GM21381 (cell line): ENCODE measurements at regions not wholly inside any gene's neighbourhood (a gene's known extent, or its start where the extent isn't known, plus 50 kb on each side); places are given as distances from the start of the nearest gene placed in this dataset.
"Not testable (repeated sequence)": the region's sequence is repeated elsewhere in the genome, so short reads cannot be mapped to it uniquely, and the experiment has no call there.

Experiments used
- ATAC-seq: cut with Tn5 transposase; IDR thresholded peaks from one replicate; pipeline ENCODE4 v1.9.1; 2021; ENCODE audit warnings: mild to moderate bottlenecking, moderate library complexity; ENCODE audit not compliant: unreplicated experiment

- no peak for ATAC-seq
Measured at GRCh38 chr3:36063992-36064391, 316.3 kb upstream of the STAC start.

- no peak for ATAC-seq
Measured at GRCh38 chr3:36065321-36065720, 315.0 kb upstream of the STAC start.

GRCh38 chr3:36075491-36075890, 304.8 kb upstream of the STAC start:
- ATAC-seq, result no peak

DNA sequence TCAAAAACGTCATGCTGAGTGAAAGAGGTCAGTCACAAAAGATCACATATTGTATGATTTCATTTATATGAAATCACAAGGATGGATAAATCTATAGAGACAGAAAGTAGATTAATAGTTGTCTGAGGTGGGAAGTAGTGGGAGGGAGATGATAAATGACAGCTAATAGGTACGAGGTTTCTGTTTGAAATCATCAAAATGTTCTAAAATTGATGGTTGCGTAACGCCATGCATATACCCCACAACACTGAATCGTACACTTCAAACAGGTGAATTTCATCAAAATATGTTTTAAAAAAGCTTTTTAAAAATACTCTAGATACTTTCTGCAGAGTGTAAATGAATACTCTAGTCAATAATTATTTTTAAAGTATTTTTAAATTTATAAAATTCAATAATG, 303.0 kb upstream of the STAC start:
- ATAC-seq, result no peak

DNA sequence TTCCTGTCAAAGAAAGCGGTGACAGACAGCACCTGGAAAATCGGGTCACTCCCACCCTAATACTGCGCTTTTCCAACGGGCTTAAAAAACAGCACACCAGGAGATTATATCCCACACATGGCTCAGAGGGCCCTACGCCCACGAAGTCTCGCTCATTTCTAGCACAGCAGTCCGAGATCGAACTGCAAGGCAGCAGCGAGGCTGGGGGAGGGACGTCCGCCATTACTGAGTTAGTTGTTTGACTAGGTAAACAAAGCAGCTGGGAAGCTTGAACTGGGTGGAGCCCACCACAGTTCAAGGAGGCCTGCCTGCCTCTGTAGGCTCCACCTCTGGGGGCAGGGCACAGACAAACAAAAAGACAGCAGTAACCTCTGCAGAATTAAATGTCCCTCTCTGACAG, 297.3 kb upstream of the STAC start:
- ATAC-seq, result not testable (repeated sequence)

DNA sequence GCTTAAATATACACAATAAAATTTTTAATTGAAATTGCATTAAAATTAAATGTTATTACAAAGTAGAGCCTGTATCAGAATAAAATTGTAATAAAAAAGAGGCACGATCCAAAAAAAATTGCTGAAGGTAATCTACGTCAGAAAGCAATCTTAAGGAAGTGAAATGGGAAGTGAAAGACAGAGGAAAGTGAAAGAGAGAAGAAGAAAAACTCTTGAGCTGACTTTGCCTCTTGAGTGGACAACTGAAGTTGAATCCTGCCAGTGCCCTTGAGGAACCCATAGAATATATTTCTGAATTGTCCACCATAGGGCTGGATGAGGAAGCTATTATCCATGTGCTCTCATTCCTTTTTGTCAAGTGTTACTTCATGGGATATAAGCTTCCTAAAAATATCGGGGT, 285.1 kb upstream of the STAC start:
- ATAC-seq, result no peak

DNA sequence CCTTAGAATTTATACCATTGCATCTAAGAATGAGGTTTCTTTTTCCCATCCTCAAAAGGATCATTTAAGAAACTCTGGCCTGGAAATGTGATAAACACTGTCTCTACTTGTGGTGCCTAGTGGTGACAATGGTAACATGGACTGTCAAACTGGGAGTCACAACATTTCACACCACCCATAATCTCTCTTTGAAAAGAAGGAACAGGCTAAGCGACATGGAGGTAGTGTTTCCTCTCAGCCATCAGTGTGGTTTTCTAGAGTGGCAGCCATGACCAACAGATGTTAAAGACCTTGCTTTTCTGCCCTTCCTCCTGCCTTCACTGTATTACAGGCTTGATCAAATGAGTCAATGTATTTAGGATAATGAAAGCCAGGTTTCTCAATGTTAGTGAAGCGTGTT, 283.1 kb upstream of the STAC start:
- ATAC-seq, result no peak

GRCh38 chr3:36114353-36114752, 266.0 kb upstream of the STAC start:
- ATAC-seq, result no peak

- ATAC-seq, result no peak
Measured at GRCh38 chr3:36124118-36124796, 256.0 kb upstream of the STAC start.

DNA sequence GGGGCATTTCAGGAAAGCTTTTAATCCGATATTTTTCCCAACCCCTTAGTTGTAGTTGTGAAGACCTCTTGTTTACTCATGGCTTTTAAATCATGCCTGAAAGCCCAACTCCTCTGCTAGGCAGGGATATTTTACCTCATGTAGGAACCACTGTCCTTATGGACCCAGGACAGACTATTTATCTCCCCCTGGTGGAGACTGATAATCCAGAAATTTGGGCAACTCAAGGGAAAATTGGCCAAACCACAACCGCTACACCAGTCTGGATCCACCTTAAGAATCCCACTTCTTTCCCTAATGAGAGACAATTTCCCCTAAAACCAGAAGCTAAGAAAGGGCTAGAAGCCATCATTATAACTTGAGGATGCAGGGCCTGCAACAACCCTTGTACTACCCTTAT, 248.1 kb upstream of the STAC start:
- no peak for ATAC-seq

- no peak for ATAC-seq
Measured at GRCh38 chr3:36135863-36136262, 244.4 kb upstream of the STAC start.

DNA sequence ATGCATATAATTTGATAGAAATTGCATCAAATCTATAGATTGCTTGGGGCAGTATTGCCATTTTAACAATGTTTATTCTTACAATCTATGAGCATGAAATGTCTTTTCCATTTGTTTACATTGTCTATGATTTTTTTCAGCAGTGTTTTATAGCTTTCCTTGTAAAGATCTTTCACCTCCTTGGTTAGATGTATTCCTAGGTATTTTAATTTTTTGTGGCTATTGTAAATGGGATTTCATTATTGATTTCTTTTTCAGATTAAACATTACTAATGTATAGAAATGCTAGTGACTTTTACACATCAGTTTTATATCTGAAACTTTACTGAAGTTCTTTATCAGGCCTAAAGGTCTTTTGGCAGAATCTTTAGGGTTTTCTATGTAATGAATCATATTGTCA, 237.6 kb upstream of the STAC start:
- no peak for ATAC-seq

DNA sequence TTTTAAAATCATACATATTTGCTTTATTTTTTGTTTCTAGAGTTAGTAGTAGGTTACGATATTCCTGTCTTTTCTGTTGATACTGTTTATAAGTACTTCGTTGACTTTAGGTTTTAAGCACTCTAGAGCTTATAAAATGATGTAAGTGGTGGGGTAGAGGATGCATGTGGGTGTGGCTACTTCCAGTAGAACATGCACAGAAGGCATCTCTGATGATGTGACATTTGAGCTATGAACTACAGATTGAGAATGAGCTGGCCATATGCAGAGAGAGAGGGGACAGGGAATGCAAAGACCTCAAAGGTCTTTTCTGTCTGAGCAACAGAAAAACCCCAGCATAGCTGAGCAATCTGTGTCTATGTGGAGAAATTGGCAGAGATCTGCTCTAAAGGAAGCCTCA, 233.9 kb upstream of the STAC start:
- ATAC-seq, result no peak

GRCh38 chr3:36147934-36148558, 232.3 kb upstream of the STAC start:
- no peak for ATAC-seq

DNA sequence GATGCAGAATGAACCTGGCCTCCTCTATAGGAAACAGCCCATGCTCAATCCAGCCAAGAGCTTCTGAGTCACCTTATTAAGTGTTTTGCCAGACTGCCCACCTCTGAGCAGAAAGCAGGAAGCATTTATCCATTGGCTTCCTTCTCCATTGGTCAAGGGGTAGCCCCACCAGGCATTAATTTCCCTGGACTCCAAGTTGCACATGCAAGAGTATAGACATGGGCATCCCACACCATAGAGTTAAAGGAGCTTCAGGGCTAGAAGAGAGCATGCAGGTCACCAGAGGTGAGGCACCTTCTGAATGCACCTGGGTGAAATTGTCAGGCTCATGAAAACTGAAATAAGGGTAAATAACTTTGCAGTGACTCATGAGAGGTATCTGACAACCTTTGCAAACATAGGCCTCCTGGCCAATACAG, 230.8 kb upstream of the STAC start:
- no peak for ATAC-seq

DNA sequence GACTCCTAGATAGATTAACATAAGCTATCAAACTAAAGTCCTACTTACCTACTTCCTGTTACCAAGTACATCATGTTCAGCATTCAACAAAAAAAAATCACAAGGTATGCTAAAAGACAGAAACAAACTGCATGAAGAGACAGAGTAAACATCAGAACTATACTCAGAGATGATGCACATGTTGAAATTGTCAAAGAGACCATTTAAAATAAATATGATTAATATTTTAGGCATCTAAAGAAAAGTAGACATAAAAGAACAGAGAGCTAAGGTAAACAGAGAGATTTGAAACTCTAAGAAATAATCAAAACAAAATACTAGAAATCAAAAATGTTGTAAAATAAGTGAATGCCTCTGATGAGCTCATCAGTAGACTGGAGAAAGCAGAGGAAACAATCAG, 224.8 kb upstream of the STAC start:
- no peak for ATAC-seq

- ATAC-seq, result no peak
Measured at GRCh38 chr3:36164400-36164799, 215.9 kb upstream of the STAC start.

DNA sequence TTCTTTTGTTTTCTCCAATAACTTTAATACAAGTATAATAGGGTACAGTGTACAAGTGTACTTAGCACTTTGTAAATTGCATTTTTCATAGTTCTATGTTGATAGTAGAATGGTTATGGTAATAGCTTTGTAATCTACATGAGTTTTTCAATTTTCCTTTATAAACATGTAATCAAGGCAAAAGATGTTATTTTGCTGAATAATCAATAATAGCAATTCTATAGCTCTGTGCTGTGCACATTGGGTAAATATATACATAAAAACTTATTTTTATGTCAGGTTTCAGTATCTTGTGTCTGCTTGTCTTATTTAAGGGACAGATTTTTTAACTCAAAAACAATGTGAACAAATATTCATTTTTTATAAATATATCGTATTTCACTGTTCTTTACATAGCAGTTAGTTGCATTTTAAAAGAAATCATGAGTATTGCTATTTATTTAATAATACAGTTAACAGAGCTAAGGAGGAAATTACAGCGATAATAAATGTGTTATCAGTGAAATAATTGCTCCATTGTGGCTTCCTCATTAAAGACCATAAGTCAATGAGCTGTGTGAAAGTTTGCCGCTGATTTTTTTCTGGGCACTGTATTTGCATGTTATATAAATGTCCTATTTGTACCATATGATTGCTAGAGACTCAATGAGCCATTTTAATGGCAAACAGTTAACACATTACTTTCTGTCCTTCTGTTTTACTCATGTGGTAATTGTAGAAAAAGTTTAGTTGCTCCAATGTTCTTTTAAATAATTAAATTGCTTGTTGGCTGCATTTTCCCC, 214.6 kb upstream of the STAC start:
- ATAC-seq, result no peak

DNA sequence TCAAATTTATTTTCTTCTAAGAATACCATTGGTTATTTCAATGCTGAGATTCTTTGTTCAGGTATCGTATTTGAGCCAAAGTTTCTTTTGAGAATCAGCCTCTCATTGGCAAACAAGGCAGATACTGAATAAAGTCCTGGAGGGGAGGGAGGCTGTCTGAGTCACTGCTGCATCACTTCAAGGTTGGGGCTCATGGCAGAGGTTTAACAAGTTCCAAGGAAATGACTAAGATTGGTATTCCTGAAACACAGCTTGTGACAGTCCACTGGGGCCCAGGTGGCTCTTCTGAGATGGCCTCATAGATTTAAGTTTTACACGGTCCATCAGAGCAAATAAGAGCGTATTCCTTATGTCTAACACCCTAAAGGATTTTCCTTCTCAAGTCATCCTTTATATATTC, 213.8 kb upstream of the STAC start:
- ATAC-seq, result no peak

- no peak for ATAC-seq
Measured at GRCh38 chr3:36172699-36173098, 207.6 kb upstream of the STAC start.

- ATAC-seq, result no peak
Measured at GRCh38 chr3:36175113-36175812, 205.0 kb upstream of the STAC start.
